MCF 10A (cell line): ENCODE measurements at regions not wholly inside any gene's neighbourhood (a gene's known extent, or its start where the extent isn't known, plus 50 kb on each side); places are given as distances from the start of the nearest gene placed in this dataset.
"Not testable (repeated sequence)": the region's sequence is repeated elsewhere in the genome, so short reads cannot be mapped to it uniquely, and the experiment has no call there.

Experiments
- BruUV-seq: library from RNA; stranded (reverse); fragments of 400-500 nt; replicated peaks from 2 replicates; lab custom pipeline; 2021; lab: Mats Ljungman, UMichigan
- CTCF ChIA-PET: fragments of 300-600 bp; sonication (Branson Sonifier 250); formaldehyde crosslinking; extraction: SDS; loops from one replicate; lab custom pipeline; 2021; ENCODE audit warnings: antibody characterized with exemption, inconsistent platforms; lab: Yijun Ruan, JAX
- POLR2A ChIA-PET: fragments of 300-600, 350-650 bp; sonication (Branson Sonifier 250); formaldehyde crosslinking; extraction: SDS; loops from one replicate; lab custom pipeline; 2020; ENCODE audit warnings: antibody characterized with exemption, inconsistent platforms; lab: Yijun Ruan, JAX
- DNase-seq: peaks from one replicate; pipeline ENCODE4 v3.0.0-alpha.2; 2018; ENCODE audit not compliant: unreplicated experiment
- H3K27ac Mint-ChIP-seq: one replicate; pipeline ENCODE4 v1.8.0; 2022; ENCODE audit warnings: mild to moderate bottlenecking, low read depth, mixed read lengths; ENCODE audit not compliant: unreplicated experiment
- H3K27me3 Mint-ChIP-seq: one replicate; pipeline ENCODE4 v1.8.0; 2022; ENCODE audit warnings: mixed read lengths; ENCODE audit not compliant: insufficient read depth, unreplicated experiment
- H3K36me3 Mint-ChIP-seq: one replicate; pipeline ENCODE4 v1.8.0; 2022; ENCODE audit warnings: mild to moderate bottlenecking, moderate library complexity, mixed read lengths; ENCODE audit not compliant: insufficient read depth, unreplicated experiment
- H3K4me1 Mint-ChIP-seq: one replicate; pipeline ENCODE4 v1.8.0; 2022; ENCODE audit warnings: mixed read lengths; ENCODE audit not compliant: insufficient read depth, unreplicated experiment
- H3K4me3 Mint-ChIP-seq: one replicate; pipeline ENCODE4 v1.8.0; 2022; ENCODE audit warnings: mild to moderate bottlenecking, moderate library complexity, mixed read lengths; ENCODE audit not compliant: unreplicated experiment
- H3K9me3 Mint-ChIP-seq: one replicate; pipeline ENCODE4 v1.8.0; 2022; ENCODE audit warnings: mixed read lengths; ENCODE audit not compliant: unreplicated experiment
- CTCF ChIP-seq: fragments of 200-600 bp; IDR thresholded peaks from one replicate; pipeline ENCODE4 v1.8.0; 2022; ENCODE audit warnings: antibody characterized with exemption, mild to moderate bottlenecking; ENCODE audit not compliant: unreplicated experiment
- intact Hi-C: fragments of 100-400 bp; cut with micrococcal nuclease; formaldehyde crosslinking; loops from 2 replicates; pipeline ENCODE4 v1.14.1; 2022

GRCh38 chr3:26091096-26091495 lies 301.2 kb downstream of the OXSM start:
- intact Hi-C loops, result no loop called here
- H3K27ac Mint-ChIP-seq, result no peak overlapping the region

GRCh38 chr3:26091626-26092025 lies 301.7 kb downstream of the OXSM start:
- DNase-seq, result no peak
- peaks cover under 1% of the 10 kb centered on the region for H3K9me3 Mint-ChIP-seq
- no peak for TF ChIP-seq CTCF
- no peaks in the 10 kb centered on the region for H3K27me3 Mint-ChIP-seq
- no TSS peak for BruUV-seq
- ChIA-PET CTCF (interaction anchor here (0.6 to 1.2 kb wide), 5 partner anchors 13 to 444 kb away, joined by 3 to 4 read pairs (median 3); no protein-coding TSS in a partner anchor), POLR2A (no interaction called here)
- no peak overlapping the region for H3K27ac Mint-ChIP-seq
- H3K4me1 Mint-ChIP-seq, result no peaks in the 10 kb centered on the region
- H3K36me3 Mint-ChIP-seq, result no peaks in the 10 kb centered on the region
- intact Hi-C loops, result no loop called here
- no peak overlapping the region for H3K4me3 Mint-ChIP-seq

More at GRCh38 chr3:26091096-26091495, 301.2 kb downstream of the OXSM start:
- no TSS peak for BruUV-seq
- H3K9me3 Mint-ChIP-seq, result no peaks in the 10 kb centered on the region
- H3K4me3 Mint-ChIP-seq, result no peak overlapping the region
- POLR2A ChIA-PET, result no interaction called here
- CTCF ChIA-PET, result interaction anchor here (0.6 to 1.2 kb wide), 3 partner anchors 13 to 443 kb away, joined by 3 read pairs; no protein-coding TSS in a partner anchor
- no peaks in the 10 kb centered on the region for H3K4me1 Mint-ChIP-seq
- no peaks in the 10 kb centered on the region for H3K36me3 Mint-ChIP-seq
- DNase-seq, result no peak
- no peaks in the 10 kb centered on the region for H3K27me3 Mint-ChIP-seq
- TF ChIP-seq CTCF, result no peak

- BruUV-seq, H3K4me1 Mint-ChIP-seq, H3K27ac Mint-ChIP-seq, CTCF ChIA-PET, H3K4me3 Mint-ChIP-seq, intact Hi-C loops, POLR2A ChIA-PET, DNase-seq, H3K27me3 Mint-ChIP-seq, H3K36me3 Mint-ChIP-seq: not testable (repeated sequence)
- H3K9me3 Mint-ChIP-seq, result peaks cover 19% of the 10 kb centered on the region
Observed at GRCh38 chr3:26097111-26097510, 307.2 kb downstream of the OXSM start.

GRCh38 chr3:26099692-26100091 lies 309.8 kb downstream of the OXSM start:
- no peak for DNase-seq
- Mint-ChIP-seq H3K27me3 (no peaks in the 10 kb centered on the region), H3K9me3 (peaks cover 19% of the 10 kb centered on the region), H3K36me3 (no peaks in the 10 kb centered on the region), H3K4me1 (peaks cover 5% of the 10 kb centered on the region), H3K27ac (no peak overlapping the region), H3K4me3 (no peak overlapping the region)
- POLR2A ChIA-PET, result no interaction called here
- no peak for TF ChIP-seq CTCF
- intact Hi-C loops, result no loop called here
- CTCF ChIA-PET, result interaction anchor here (1.3 kb wide), 1 partner anchor 17 kb away, joined by 4 read pairs; no protein-coding TSS in a partner anchor
- no TSS peak for BruUV-seq
